Pancreas (tissue), 10 donors: ENCODE measurements at regions not wholly inside any gene's neighbourhood (a gene's known extent, or its start where the extent isn't known, plus 50 kb on each side); places are given as distances from the start of the nearest gene placed in this dataset.

Experiments used
- ATAC-seq, 4 donors: fragments of 200-7000 bp; cut with Tn5 transposase; one replicate each; pipeline versions ENCODE4 v1.8.0 to v1.9.1; 2020; ENCODE audit warnings: mild to moderate bottlenecking in 4 of 4, moderate library complexity in 4 of 4
- DNase-seq, 6 donors: peaks; one replicate each; pipeline ENCODE4 v3.0.0-alpha.2; 2020
- FAIRE-seq: peaks from 2 replicates; lab custom pipeline; 2012; peaks lifted over from hg19 to GRCh38; lab: Jason Lieb, UNC
- H3K27ac ChIP-seq, 4 donors: fragments of 200-600 bp; sonication (generic); 1 replicate in 3 of 4; 2 replicates in 1 of 4; pipeline versions ENCODE4 v1.5.0 to v1.8.0; 2020
- H3K27me3 ChIP-seq, 4 donors: fragments of 200-600 bp; one replicate each; pipeline ENCODE4 v1.8.0; 2021
- H3K36me3 ChIP-seq, 3 donors: fragments of 200-600 bp; sonication (generic) in 1 of 3; one replicate each; pipeline versions ENCODE4 v1.5.0 to v1.8.0; 2020 to 2021
- H3K4me1 ChIP-seq, 3 donors: fragments of 200-600 bp; one replicate each; pipeline ENCODE4 v1.8.0; 2021
- H3K4me3 ChIP-seq, 4 donors: fragments of 200-600 bp; sonication (generic) in 2 of 4; one replicate each; pipeline versions ENCODE4 v1.5.0 to v1.8.0; 2020 to 2021
- H3K9me3 ChIP-seq, 4 donors: fragments of 200-600 bp; one replicate each; pipeline ENCODE4 v1.8.0; 2021
- CTCF ChIP-seq, 4 donors: fragments of 200-600 bp; sonication (generic) in 3 of 4; IDR thresholded peaks; one replicate each; pipeline versions ENCODE4 v1.5.0 to v1.8.0; 2021; ENCODE audit warnings: antibody characterized with exemption in 4 of 4
- WGBS, 2 donors: extraction: QIAGEN DNeasy Blood & Tissue Kit; methylation state at CpG; one replicate each; pipeline ENCODE4 v1.1.7; 2013; 5-methylcytosine and 5-hydroxymethylcytosine counted together
- intact Hi-C, 3 donors: fragments of 100-400 bp; cut with DNase I; formaldehyde crosslinking; loops; one replicate each; pipeline versions ENCODE4 v1.11.1 to v1.14.2; 2022
- donor health status: healthy with polysubstance abuse.
- donor health status: DM: no; HTN: no; CAD: no; lungs with moderate emphysema.
- donor health status: DM: no; HTN: no; CAD: no.
- donor health status: control.
- donor health status: control.
- donor health status: Bipolar disorder and iron deficiency.
- donor health status: DM: yes; HTN: yes; CAD: no.
- donor health status: DM: no; HTN: no; CAD: no.
- donor health status: DM: no; HTN: no; CAD: no.
- donor health status: DM: yes; HTN: yes; CAD: no.

- no peak for TF ChIP-seq CTCF (IDR thresholded peaks at IDR 0.05)
- Histone ChIP-seq H3K9me3 (no peaks in the 10 kb centered on the region), H3K27ac (no peak overlapping the region), H3K36me3 (no peaks in the 10 kb centered on the region), H3K27me3 (no peaks in the 10 kb centered on the region), H3K4me3 (no peak overlapping the region), H3K4me1 (no peaks in the 10 kb centered on the region)
- whole genome bisulfite sequencing, 2 donors: 91 to 94% methylated on average over 4 of the region's 4 CpGs
- no peak for ATAC-seq
- FAIRE-seq: no peak
- DNase-seq: no peak
- intact Hi-C loops: no loop called here
Observed at GRCh38 chr6:23985015-23985414, 141.0 kb upstream of the NRSN1 start.

- no peak for DNase-seq
- intact Hi-C loops: no loop called here
- no peak for TF ChIP-seq CTCF (IDR thresholded peaks at IDR 0.05)
- WGBS, 2 donors: 60 to 64% methylated on average over 3 of the region's 3 CpGs
- Histone ChIP-seq H3K27me3 (no peaks in the 10 kb centered on the region), H3K4me3 (no peak overlapping the region), H3K9me3 (no peaks in the 10 kb centered on the region), H3K36me3 (no peaks in the 10 kb centered on the region), H3K4me1 (no peaks in the 10 kb centered on the region), H3K27ac (no peak overlapping the region)
- no peak for FAIRE-seq
- ATAC-seq: no peak
Observed at GRCh38 chr6:23989885-23990533, 136.0 kb upstream of the NRSN1 start.

GRCh38 chr6:23994013-23994412 is 132.0 kb upstream of the NRSN1 start:
- 62 to 73% methylated on average over 1 of the region's 1 CpG for WGBS, 2 donors
- no peak for DNase-seq
- no peak for FAIRE-seq
- no peak for ATAC-seq
- no peak overlapping the region for H3K27ac ChIP-seq
- no peak overlapping the region for H3K4me3 ChIP-seq
- intact Hi-C loops: no loop called here
- TF ChIP-seq CTCF (IDR thresholded peaks at IDR 0.05): no peak
- H3K9me3 ChIP-seq: no peaks in the 10 kb centered on the region
- no peaks in the 10 kb centered on the region for H3K27me3 ChIP-seq
- no peaks in the 10 kb centered on the region for H3K36me3 ChIP-seq
- H3K4me1 ChIP-seq: no peaks in the 10 kb centered on the region

GRCh38 chr6:24004062-24004461 is 122.0 kb upstream of the NRSN1 start:
- intact Hi-C loops: no loop called here
- Histone ChIP-seq H3K27me3 (no peaks in the 10 kb centered on the region), H3K36me3 (no peaks in the 10 kb centered on the region), H3K4me1 (no peaks in the 10 kb centered on the region), H3K27ac (peak overlapping the region in 2 of 4 donors; percentile 44 to 55), H3K9me3 (no peaks in the 10 kb centered on the region), H3K4me3 (no peak overlapping the region)
- DNase-seq (peak in 1 of 6 donors; percentile 20), ATAC-seq (peak in 3 of 4 donors; percentile 55 to 67 (median 67)), FAIRE-seq (no peak)
- TF ChIP-seq CTCF (IDR thresholded peaks at IDR 0.05): no peak
- 14 to 26% methylated on average over 3 of the region's 3 CpGs for WGBS, 2 donors

- Histone ChIP-seq H3K27me3 (no peaks in the 10 kb centered on the region), H3K36me3 (no peaks in the 10 kb centered on the region), H3K9me3 (no peaks in the 10 kb centered on the region), H3K4me3 (no peak overlapping the region), H3K27ac (peak overlapping the region in 1 of 4 donors; percentile 21), H3K4me1 (no peaks in the 10 kb centered on the region)
- FAIRE-seq (no peak), ATAC-seq (no peak), DNase-seq (no peak)
- no peak for TF ChIP-seq CTCF (IDR thresholded peaks at IDR 0.05)
- WGBS, 2 donors: 39 to 48% methylated on average over 1 of the region's 1 CpG
- intact Hi-C loops: no loop called here
Observed at GRCh38 chr6:24004659-24005058, 121.4 kb upstream of the NRSN1 start.
